NCI-H187 (cell line): ENCODE measurements at regions not wholly inside any gene's neighbourhood (a gene's known extent, or its start where the extent isn't known, plus 50 kb on each side); places are given as distances from the start of the nearest gene placed in this dataset.

Experiments used
- DNase-seq, 2 experiments: peaks; one replicate each; lab custom pipeline; 2025; lab: John Stamatoyannopoulos, UW

DNA sequence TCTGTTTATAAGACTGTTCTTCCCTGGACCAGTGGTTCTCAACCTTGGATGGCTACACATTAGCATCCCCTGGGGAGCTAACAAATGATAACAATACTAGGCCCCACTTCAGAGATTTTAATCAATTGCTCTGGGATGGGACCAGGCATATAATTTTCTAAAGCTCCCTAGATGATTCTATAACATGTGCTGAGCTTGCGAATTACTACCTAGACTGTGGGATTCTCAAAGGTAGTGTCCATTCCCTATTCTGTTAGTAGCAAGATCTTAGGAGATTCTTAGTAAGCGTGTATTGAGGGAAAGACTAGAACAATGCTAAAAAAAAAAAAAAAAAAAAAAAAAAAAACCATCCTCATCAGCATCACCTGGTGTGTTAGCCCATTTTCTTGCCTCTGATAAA lies 412.0 kb upstream of the CDH5 start:
- DNase-seq = no peak

DNA sequence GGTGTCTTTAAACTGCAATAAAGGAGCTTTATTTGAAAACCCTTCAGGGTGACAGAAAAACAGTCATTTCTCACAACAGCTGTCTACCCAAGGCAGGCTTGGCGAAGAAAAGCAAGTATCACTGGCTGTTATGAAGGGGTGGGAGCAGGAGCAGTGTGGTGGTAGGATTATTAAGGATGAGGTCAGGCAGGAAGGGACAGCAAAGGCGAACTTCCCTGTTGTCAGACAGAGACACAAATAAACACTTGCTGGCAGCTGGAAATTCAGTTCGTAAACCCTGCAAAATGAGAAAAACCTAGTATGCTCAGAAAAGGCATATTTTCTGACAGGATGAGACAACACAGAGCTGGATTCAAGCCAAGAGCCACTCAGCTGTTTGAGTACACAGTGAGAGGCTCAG lies 416.3 kb upstream of the CDH5 start:
- DNase-seq = no peak

DNA sequence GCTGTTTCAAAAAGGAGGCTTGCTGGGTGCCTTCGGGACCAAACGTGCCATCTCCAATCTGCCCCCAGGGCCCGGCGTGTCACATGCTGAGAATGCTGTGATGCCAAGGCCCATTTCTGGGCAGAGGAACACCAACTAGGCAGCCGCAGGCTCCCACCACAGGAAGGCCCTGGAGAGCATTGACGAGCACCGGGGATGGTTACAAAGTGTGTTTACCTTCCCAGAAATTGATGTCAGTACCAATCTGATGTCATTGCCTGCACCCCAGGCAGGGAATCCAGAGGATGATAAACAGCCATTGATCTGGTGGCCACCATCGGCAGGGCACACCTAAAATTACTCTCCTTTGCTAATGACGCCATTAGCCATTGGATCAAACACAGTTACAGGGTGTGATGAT lies 418.1 kb upstream of the CDH5 start:
- DNase-seq = no peak

DNA sequence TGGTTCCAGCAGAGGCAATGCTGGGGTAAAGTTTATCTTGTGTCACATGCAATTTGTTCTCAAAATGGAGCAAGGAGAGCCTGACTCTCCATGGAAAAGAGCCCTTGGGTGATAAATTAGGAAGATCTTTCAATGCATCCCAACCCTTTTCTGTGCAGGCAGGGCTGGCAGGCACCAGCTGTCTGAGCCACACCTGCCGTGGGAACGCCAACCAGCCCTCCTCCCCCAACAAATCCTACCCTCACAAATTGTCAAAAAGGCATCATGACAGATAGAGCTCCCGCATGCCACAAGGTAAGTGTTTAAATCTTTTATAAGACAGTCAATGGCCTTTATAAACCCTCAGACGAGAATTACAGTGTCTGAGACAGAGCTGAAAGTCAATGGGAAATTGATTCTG lies 418.5 kb upstream of the CDH5 start:
- DNase-seq = no peak

DNA sequence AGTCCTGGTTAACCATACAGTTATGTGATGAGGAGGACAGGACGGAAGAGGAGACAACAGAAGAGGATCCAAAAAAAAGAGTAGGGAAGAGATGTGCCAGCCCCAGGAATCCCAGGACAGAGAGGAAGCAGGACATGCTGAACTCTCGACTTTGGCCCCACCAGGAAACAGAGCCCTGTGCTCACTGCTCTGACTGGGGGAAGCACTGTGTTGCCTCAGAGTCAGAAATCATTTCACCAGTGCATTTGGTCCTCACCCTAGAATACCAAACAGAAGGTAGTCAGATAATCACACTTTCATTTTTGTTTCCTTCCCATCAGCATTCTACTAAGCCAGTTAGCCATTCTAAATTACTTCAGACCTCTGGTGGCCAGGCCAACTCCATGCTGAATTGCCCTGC lies 421.0 kb upstream of the CDH5 start:
- no peak for DNase-seq

DNA sequence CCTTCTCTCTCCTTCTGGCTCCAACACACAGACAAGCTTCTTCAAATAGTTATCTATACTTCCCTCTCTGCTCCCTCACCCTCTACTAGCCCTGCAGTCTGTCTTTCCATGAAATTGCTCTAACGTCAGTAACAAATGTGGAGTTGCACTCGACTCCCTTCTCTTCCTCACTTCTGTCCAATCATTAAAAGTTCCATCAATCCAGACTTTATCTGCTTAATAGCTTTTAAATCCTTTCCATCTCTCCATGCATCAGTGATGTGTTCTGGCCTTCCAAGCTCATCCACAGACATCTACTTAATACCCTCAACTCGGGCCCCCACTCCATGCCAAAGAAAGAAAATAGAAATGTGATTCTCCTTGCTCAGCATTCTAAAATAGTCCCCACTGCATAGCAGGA lies 422.1 kb upstream of the CDH5 start:
- DNase-seq = no peak

DNA sequence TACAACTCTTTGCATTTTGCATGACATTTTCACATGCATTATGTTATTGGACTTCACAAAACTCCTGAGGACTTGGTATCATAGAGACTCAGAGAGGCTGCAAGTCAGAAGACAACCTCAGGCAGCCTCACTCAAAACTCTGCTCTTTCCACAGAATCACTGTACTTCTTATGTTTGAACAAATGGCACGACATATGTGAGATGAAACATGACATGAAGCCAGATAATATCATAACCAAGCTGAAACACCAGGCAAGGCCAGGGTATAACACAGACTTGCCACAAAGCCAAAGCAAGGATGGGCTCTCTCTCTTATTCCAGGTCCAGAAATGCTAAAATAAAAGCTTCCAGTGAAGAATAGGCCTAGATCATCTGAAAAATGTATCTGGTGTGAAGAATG lies 425.8 kb upstream of the CDH5 start:
- DNase-seq = no peak

DNA sequence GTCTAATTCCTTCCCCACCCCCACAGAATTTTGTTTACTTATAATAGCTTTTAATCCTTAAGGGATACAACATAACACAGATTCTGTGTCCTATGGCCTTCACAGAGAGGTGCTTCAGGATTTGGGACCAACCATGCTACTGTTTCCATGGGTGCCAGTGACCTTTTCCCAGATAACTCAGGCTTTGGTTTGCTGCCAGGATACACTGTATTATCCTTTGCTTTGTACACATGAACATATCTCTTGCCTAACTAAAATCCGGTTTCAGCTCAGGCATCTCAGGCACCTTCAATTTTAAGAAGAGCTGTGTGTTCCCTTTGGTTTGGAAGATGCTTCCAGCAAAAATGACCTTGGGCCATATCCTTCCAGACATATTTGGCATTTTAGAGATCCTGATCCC lies 428.4 kb upstream of the CDH5 start:
- DNase-seq = no peak

DNA sequence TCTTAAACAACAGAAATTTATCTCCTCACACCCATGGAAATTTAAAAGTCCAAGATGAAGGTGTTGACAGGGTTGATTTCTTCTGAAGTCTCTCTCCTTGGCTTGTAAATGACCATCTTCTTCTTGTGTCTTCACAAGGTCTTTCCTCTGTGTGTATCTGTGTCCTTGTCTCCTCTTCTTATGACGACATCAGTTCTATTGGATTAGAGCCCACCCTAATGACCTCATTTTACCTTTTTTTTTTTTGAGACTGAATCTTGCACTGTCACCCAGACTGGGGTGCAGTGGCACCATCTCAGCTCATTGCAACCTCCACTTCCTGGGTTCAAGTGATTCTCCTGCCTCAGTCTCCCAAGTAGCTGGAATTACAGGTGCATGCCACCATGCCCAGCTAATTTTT lies 429.0 kb upstream of the CDH5 start:
- DNase-seq = no peak

DNA sequence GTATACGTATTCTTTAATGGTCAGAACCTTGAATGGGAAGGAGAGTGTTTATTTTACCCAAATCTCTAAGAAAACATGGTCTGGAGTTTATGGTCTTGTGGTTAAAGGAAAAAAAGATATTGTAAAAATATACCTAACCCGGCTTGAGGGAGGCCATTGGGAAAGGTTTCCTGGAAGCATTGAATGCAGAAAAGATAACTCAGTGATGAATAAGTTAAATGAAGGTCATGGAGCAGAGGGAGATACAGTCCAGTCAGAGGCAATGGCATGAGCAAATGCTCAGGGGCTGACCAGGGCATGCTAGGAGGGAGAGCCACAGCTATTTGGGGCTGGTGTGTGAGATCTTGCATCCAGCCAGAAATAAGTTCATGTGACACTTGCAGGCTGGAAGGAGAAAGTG lies 430.4 kb upstream of the CDH5 start:
- DNase-seq = no peak

DNA sequence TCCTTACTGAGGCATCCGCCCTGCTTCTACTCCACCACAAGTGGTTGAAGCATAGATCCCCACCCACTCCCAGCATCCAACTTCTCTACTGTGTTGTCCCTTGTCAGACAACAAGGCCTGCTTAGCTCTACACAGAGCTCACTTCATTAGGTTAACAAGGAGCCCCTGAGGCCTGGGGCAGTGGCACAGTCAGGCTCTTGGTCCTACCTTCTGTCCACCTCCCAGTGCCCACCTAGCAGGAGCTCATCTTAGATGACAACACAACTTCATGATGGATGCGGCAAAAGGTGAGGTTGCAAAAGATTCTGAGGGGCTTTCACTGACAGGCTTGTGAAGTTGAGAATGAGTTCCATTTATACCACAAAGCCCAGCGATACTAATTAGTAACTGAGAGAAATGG lies 432.0 kb upstream of the CDH5 start:
- no peak for DNase-seq

DNA sequence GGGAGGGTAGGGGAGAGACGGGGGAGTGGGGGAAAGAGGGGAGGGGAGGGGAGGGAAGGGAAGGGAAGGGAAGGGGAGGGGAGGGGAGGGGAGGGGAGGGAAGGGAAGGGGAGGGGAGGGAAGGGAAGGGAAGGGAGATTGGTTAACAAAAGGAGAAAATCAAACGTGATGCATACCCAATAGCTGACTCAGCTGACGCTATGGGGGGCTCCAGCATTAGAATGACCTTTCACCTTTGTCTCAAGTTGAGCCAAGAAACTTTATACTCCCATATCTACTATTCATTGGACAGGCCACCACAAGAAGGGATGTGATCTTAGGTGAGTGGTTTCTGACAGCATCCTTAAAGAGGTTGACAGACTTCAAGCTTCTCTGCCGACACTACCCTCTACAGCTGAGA lies 432.8 kb upstream of the CDH5 start:
- DNase-seq = no peak

DNA sequence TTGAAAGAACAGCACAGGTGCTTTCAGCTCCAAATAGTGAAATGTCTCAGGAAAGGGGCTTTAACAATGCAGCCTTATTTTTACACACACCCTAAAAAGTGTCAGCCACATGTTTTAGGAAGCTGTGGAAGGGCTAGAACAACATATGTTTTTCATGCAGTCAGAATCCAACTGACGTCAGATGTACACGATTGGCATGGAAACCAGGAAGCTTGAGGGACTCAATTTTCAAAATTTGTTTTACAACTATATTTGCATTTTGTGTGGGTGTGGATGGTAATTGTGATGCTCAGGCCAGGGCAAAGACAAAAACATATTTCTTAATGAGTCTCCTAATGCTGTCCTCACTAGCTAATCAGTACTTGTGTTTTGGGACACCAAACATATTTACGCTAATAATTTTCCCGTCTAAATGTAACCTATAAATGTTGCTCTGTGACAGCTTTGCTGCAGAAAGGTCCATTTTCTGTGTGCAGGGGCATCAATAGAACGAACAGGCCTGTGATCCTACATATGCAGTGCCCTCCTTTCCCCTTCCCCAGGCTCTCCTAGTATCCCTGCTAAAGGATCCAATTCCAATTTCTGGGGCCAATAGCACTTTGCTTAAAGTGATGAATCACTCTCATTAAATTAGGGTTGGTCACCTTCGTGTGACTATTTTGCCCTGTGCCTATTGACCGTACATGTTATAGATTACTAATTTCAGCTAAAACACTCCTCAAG lies 434.0 kb upstream of the CDH5 start:
- no peak for DNase-seq

DNA sequence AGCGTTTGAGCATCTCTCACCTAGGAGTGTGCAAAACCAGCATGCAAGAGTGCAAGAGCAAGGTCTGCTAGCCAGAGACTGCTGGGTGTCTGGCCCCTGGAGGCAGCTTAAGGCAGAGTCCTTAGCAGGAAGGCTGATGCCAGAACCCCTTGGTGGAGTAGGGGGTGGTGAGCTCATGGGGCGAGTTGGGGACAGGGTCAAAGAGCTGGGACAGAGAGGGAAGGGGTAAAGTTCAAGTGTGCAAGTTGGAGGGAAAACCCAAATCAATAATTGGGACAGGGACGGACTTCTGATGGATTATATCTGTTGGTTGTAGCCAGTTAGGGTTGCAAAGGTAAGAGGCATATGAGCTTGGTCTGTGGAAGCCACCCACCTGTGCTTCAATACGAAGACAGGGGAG lies 443.6 kb upstream of the CDH5 start:
- no peak for DNase-seq

DNA sequence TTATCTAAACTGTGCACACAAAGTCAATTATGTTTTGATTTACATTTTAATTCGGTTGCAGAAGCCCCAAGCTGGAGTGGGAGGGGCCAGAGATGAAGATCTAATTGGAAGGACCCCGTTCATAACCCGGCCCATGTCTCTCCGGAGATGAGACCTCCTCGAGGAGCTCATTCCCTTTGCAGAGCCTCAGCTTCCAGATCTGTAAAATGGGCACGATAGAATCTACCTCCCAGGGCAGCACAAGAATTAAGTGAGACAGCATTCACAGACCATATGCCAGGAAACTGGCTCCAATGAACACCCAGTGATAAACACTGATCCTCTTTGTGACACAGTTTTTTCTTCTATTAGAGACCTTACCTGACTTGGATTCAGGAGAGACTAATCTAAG lies 446.5 kb upstream of the CDH5 start:
- DNase-seq = no peak

DNA sequence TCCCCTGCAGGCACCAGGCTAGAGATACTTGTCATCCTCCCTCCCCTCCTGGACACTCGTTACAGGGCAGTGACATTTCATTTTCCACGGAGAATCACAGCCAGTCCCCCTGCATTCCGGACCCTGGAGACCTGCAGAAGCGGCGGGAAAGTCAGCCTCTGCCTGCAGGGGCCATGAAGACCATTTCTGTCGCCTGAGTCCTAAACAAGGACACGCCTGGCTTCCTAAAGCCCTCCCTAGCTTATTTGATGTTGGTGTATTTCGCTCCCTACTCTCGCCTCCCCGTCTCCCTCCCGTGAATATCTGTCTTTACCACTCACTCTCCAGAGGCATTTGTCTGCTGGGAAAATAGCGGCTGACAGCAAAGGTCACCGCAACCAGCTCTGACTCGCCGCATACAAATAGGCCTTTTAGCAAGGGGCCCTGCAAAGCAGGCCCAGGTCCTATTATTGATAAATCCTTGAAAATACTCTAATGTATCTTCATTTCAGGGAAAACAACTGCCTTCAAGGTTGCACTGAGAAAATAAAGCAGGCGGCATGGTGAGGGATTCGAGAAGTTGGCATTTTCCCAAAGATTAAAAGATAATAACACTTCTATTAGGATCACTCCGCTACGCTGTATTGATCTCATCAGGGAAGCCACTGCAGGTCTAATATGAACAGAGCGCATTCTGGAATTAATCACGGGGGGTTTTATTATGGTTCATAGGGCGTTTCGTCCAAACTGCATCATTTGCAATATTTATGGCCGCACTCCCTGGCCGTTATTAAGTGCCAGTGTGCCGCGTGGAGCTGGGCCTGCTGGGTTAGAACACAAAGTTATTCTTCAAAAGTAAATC lies 447.1 kb upstream of the CDH5 start:
- DNase-seq = no peak

DNA sequence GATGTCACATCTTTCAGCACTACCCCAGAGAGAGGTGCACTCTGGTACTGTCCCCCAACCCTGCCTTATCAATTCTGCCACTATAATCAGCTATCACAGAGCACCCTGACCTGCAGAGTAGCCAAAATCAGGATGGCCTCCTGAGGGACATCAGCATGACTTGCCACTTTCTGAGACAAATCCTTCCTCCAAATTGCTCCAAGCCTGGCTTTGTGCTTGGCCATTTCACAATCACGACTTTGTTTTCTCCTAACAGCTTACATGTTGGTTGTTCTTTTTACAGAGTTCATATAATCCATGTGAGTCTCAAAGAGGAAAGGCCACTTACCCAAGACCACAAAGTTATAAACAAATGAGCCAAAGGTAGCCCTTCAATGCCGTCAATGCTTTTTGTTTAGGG lies 449.0 kb upstream of the CDH5 start:
- DNase-seq = no peak

DNA sequence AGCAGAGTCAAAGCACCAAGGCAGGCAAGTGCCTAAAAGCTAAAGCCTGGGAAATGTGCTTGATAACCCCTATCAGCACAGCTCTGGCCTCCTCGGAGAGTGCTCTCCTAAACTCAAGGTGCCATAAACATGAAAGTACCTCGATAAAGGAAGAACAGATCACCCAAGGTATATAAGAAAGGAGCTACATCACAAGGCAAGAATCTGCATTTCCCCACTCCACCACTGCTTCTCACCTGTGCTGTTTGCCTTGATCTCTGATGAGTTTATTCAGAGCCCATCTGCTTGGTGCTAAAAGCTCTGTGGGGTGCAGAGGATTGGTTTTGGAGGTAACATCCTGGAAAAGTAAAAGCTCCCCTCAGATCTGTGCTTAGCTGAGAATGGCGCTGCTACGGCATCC lies 449.5 kb upstream of the CDH5 start:
- DNase-seq = no peak

DNA sequence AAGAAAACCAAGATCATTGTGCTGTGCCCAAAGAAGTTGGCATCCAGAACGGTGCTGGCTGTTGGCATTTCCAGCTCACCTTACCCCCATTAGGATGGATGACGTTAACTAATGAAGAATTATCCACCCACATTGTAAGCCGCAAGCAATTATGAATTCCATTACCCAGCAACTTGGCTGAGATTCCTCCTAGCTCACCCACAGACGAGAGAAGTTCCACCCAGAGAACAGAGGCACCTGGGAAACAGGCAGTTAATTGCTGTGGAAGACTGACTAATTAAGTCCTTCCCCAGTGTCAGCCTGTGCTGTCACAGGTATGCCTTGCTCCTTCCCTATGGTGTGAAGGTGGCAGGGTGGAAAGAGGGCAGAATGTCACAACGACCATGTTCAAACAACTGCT lies 456.2 kb upstream of the CDH5 start:
- no peak for DNase-seq

DNA sequence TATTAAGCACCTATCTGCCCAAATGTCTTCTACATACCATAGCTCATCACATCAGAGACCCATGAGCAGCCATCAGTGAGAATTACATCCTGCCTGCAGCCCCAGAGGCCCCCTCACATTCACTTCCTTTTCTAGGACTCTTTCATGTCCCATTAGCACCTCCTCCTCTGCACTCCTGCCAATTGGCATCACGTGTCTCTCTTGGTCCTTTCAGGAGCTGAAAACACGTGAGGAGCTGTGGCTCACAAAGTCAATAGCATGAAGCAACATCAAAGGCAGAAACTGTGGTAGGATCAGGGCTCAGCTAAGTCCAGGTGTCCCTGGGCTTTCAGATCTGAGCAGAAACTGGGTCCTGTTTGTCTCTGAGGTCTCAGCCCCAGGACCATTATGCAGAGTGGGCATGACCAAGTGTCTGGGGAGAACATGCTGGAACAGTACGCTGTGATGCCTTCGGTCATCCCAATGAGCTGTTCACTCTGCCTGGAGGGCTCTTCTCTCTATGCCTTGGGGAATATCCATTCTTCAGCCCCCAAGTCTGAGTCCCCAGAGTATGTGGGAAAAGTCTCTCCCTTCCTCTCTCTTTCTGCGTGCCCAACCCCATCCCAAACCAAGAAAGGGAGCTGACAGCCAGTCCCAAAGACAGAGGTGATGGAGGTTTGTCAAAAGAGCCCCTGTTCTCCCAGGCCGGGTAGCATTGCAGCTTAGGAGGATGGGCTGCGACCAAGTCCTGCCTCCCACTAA lies 457.0 kb upstream of the CDH5 start:
- DNase-seq = no peak

DNA sequence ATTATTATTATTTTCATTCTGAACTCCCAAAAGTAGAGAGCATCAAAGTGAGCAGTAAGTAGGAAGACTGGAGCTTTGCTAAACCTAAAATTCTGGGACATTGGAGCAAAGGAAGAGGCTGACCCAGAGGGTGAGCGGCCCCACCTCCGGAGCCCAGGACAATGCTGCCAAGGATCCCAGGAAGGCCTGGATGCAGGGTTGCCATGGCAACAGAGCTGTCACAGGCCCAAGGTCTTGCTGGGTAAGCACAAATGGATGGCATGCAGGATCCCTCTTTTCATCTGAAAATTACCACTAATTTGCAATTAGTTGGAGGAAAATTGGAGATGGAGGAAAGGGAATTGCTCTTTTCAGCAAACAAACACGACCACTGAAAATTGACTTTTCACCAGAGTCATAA lies 457.9 kb upstream of the CDH5 start:
- DNase-seq = no peak

DNA sequence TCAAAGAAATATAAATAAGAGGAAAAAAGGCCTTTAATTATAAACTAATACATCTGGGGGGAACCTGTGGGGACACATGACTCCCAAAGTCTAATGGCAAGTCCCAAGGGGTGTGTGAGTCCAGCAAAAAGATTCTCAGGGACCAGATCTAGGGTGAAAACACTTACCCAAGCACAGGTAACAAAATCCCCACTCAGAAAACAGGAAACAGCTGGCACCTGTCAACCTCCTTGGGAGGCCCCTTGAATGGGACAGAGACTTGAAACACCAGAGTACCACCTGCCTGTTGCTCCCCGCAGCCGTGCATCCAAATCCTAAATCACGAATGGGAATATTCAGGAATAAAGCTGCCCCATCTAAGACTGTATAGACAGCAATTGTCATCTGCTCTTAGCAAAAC lies 461.2 kb upstream of the CDH5 start:
- DNase-seq = no peak
